GM12878 (cell line): ENCODE measurements at regions not wholly inside any gene's neighbourhood (a gene's known extent, or its start where the extent isn't known, plus 50 kb on each side); places are given as distances from the start of the nearest gene placed in this dataset.

Experiments
- ATAC-seq: fragments of 200-7000 bp; cut with Tn5 transposase; 3 replicates; pipeline ENCODE4 v1.9.1; 2020; ENCODE audit warnings: mild to moderate bottlenecking, moderate library complexity
- BruUV-seq: library from RNA; stranded (reverse); fragments of 400-500 nt; replicated peaks from 2 replicates; lab custom pipeline; 2021; lab: Mats Ljungman, UMichigan
- CTCF ChIA-PET: fragments of 300-600 bp; sonication (Branson Sonifier 250); formaldehyde crosslinking; extraction: SDS; loops from one replicate; lab custom pipeline; 2021; ENCODE audit warnings: inconsistent platforms; lab: Yijun Ruan, JAX
- POLR2A ChIA-PET: fragments of 350-600 bp; formaldehyde crosslinking; extraction: SDS; loops from one replicate; lab custom pipeline; 2021; ENCODE audit warnings: inconsistent platforms; lab: Charles Lee
- RAD21 ChIA-PET: fragments of 300-600 bp; sonication (Branson Sonifier 250); formaldehyde crosslinking; loops from one replicate; lab custom pipeline; 2023; ENCODE audit warnings: antibody characterized with exemption; ENCODE audit not compliant: unreplicated experiment; lab: Charles Lee
- SMC1A ChIA-PET: fragments of 300-600 bp; sonication (Branson Sonifier 250); formaldehyde crosslinking; loops from one replicate; lab custom pipeline; 2023; ENCODE audit not compliant: unreplicated experiment, uncharacterized antibody; lab: Charles Lee
- DNase-seq: peaks from one replicate; pipeline ENCODE4 v3.0.0-alpha.2; 2011; ENCODE audit warnings: low read depth, low spot score
- FAIRE-seq: peaks from 3 replicates; lab custom pipeline; 2011; peaks lifted over from hg19 to GRCh38; lab: Jason Lieb, UNC
- H2AFZ ChIP-seq: 2 replicates; pipeline ENCODE4 v1.6.0; 2011; ENCODE audit warnings: low read depth, low read length, control low read depth; ENCODE audit not compliant: control insufficient read depth
- H3K27ac ChIP-seq: 2 replicates; pipeline ENCODE4 v1.5.1; 2011; ENCODE audit warnings: control low read depth; ENCODE audit not compliant: control insufficient read depth, insufficient read depth
- H3K27me3 ChIP-seq, 2 experiments: replicated peaks in 1 of 2; 2 replicates each; pipeline versions ENCODE4 v1.6.0 to v1.6.1; 2011; ENCODE audit warnings: low read length in 1 of 2; ENCODE audit not compliant: control insufficient read depth in 2 of 2, insufficient read depth in 2 of 2
- H3K36me3 ChIP-seq, 2 experiments: 2 replicates each; pipeline ENCODE4 v1.5.1; 2011; ENCODE audit warnings: low read length in 1 of 2; ENCODE audit not compliant: control insufficient read depth in 2 of 2, insufficient read depth in 2 of 2
- H3K4me1 ChIP-seq: 2 replicates; pipeline ENCODE4 v1.6.1; 2011; ENCODE audit warnings: mild to moderate bottlenecking, low read length, moderate library complexity, mixed read lengths; ENCODE audit not compliant: control insufficient read depth, insufficient read depth
- H3K4me2 ChIP-seq: 2 replicates; pipeline ENCODE4 v1.6.0; 2011; ENCODE audit warnings: control low read depth; ENCODE audit not compliant: control insufficient read depth, insufficient read depth
- H3K4me3 ChIP-seq: fragments of 200-600 bp; sonication (generic); 2 replicates; pipeline ENCODE4 v1.5.1; 2016
- H3K79me2 ChIP-seq: 2 replicates; pipeline ENCODE4 v1.6.0; 2011; ENCODE audit warnings: low read length; ENCODE audit not compliant: control insufficient read depth, insufficient read depth
- H3K9ac ChIP-seq: 2 replicates; pipeline ENCODE4 v1.8.0; 2011; ENCODE audit warnings: low read length, control low read depth, mixed read lengths; ENCODE audit not compliant: control insufficient read depth, insufficient read depth
- H3K9me3 ChIP-seq: replicated peaks from 3 replicates; pipeline ENCODE4 v1.5.1; 2011; ENCODE audit warnings: mild to moderate bottlenecking, low read length; ENCODE audit not compliant: control insufficient read depth, insufficient read depth
- H4K20me1 ChIP-seq: 2 replicates; pipeline ENCODE4 v1.6.0; 2011; ENCODE audit not compliant: control insufficient read depth, insufficient read depth
- BHLHE40 ChIP-seq, 2 experiments: fragments of 450-650 bp in 1 of 2; IDR thresholded peaks; 2 replicates each; pipeline ENCODE4 v1.6.1; 2011 to 2017; ENCODE audit warnings: low read depth in 2 of 2, borderline replicate concordance in 1 of 2, improper control_type of control experiment in 1 of 2, low read length in 1 of 2, mild to moderate bottlenecking in 1 of 2
- CREB1 ChIP-seq: IDR thresholded peaks from 2 replicates; pipeline ENCODE4 v1.6.1; 2012; ENCODE audit warnings: low read depth, mild to moderate bottlenecking, inconsistent platforms
- EGR1 ChIP-seq, 2 experiments: IDR thresholded peaks; 1 replicate in 1 of 2; 2 replicates in 1 of 2; pipeline ENCODE4 v1.6.1; 2011 to 2012; ENCODE audit warnings: low read depth in 2 of 2, low read length in 2 of 2, borderline replicate concordance in 1 of 2, mild to moderate bottlenecking in 1 of 2, moderate library complexity in 1 of 2
- HDAC6 ChIP-seq: fragments of 200-600 bp; sonication (generic); IDR thresholded peaks from one replicate; pipeline ENCODE4 v1.8.0; 2017; ENCODE audit warnings: antibody characterized with exemption; ENCODE audit not compliant: unreplicated experiment
- MTA3 ChIP-seq: IDR thresholded peaks from 2 replicates; pipeline ENCODE4 v1.6.1; 2012; ENCODE audit warnings: low read length, inconsistent platforms, borderline replicate concordance
- NR2F1 ChIP-seq: fragments of 450-650 bp; conservative IDR thresholded peaks from 2 replicates; pipeline ENCODE4 v1.6.1; 2017; ENCODE audit warnings: mild to moderate bottlenecking
- POLR2A ChIP-seq: IDR thresholded peaks from 2 replicates; pipeline ENCODE4 v1.6.1; 2011; ENCODE audit warnings: low read depth, mild to moderate bottlenecking, low read length
- POU2F2 ChIP-seq: IDR thresholded peaks from 3 replicates; pipeline ENCODE4 v1.6.1; 2011; ENCODE audit warnings: low read depth, mild to moderate bottlenecking, low read length, borderline replicate concordance
- RAD21 ChIP-seq: IDR thresholded peaks from 2 replicates; pipeline ENCODE4 v1.6.1; 2011; ENCODE audit warnings: mild to moderate bottlenecking, low read depth, low read length, moderate library complexity; ENCODE audit not compliant: insufficient read depth
- SMARCA5 ChIP-seq: fragments of 450-650 bp; IDR thresholded peaks from 2 replicates; pipeline ENCODE4 v1.6.1; 2017; ENCODE audit warnings: mild to moderate bottlenecking
- SP1 ChIP-seq: IDR thresholded peaks from one replicate; pipeline ENCODE4 v1.6.1; 2011; ENCODE audit warnings: low read depth, low read length
- STAT3 ChIP-seq: IDR thresholded peaks from 2 replicates; pipeline ENCODE4 v1.6.1; 2011; ENCODE audit warnings: low read depth, low read length, improper control_type of control experiment
- TCF3 ChIP-seq: IDR thresholded peaks from 2 replicates; pipeline ENCODE4 v1.6.1; 2012; ENCODE audit warnings: low read depth, mild to moderate bottlenecking, low read length, borderline replicate concordance; ENCODE audit not compliant: insufficient read depth
- ZNF384 ChIP-seq: IDR thresholded peaks from 2 replicates; pipeline ENCODE4 v1.6.1; 2012; ENCODE audit warnings: low read depth, mild to moderate bottlenecking, low read length, improper control_type of control experiment, borderline replicate concordance
- WGBS: methylation state at CpG from one replicate; pipeline ENCODE4 v1.1.6; 2016; ENCODE audit warnings: low lambda C conversion rate; ENCODE audit not compliant: insufficient replicate concordance, insufficient coverage; ENCODE audit errors: missing lambda C conversion rate; 5-methylcytosine and 5-hydroxymethylcytosine counted together
- in situ Hi-C: fragments of 300-500 bp; cut with MboI; formaldehyde crosslinking; loops from 9 replicates; pipeline ENCODE4 v1.14.3; 2018; ENCODE audit warnings: mixed read lengths
- intact Hi-C: fragments of 100-400 bp; cut with micrococcal nuclease; formaldehyde crosslinking; loops from one replicate; pipeline ENCODE4 v1.14.2; 2022; ENCODE audit not compliant: unreplicated experiment
- TF ChIP-seq, protein P1 (sequence below): fragments of 450-650 bp; IDR thresholded peaks from 2 replicates; pipeline ENCODE4 v1.6.1; 2017; ENCODE audit warnings: mild to moderate bottlenecking

DNA sequence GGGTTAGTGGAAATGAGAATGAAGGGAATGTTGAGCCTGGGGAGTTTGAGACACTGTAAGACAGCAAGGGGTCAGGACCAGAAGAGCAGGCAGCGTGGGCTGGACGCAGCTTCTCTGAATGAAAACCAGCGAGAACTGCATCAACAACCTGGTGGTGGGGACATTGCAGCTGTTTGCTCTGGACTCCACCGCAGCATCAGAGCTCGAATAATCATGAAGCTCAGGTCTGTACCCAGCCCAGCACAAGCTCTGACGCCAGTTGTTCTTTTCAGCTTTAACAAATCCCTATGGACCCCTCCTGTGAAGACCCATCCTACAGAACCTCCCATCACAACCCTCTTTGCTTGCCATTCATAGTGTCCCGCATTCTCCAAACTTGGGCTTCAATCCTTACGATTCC, 106.8 kb upstream of the PNPLA4 start:
- Histone ChIP-seq H3K27me3 (no peaks in the 10 kb centered on the region), H3K9me3 (no peaks in the 10 kb centered on the region), H2AFZ (no peak overlapping the region), H4K20me1 (no peaks in the 10 kb centered on the region), H3K9ac (no peak overlapping the region)
- FAIRE-seq (no peak), ATAC-seq (no peak)
- RAD21 ChIA-PET = no interaction called here
- TF ChIP-seq EGR1 (IDR thresholded peaks at IDR 0.05; ENCODE audit: borderline replicate concordance in 1 of 2, low read depth in 2 of 2, low read length in 2 of 2) (no peak), TCF3 (no peak), RAD21 (no peak), SP1 (no peak), POU2F2 (no peak), CREB1 (no peak), POLR2A (no peak), STAT3 (no peak), SMARCA5 (no peak), NR2F1 (no peak), ZNF384 (no peak), MTA3 (no peak), HDAC6 (no peak), BHLHE40 (IDR thresholded peaks at IDR 0.05; ENCODE audit: borderline replicate concordance in 1 of 2, low read depth in 2 of 2, low read length in 1 of 2) (no peak)
- TF ChIP-seq, protein P1, sequence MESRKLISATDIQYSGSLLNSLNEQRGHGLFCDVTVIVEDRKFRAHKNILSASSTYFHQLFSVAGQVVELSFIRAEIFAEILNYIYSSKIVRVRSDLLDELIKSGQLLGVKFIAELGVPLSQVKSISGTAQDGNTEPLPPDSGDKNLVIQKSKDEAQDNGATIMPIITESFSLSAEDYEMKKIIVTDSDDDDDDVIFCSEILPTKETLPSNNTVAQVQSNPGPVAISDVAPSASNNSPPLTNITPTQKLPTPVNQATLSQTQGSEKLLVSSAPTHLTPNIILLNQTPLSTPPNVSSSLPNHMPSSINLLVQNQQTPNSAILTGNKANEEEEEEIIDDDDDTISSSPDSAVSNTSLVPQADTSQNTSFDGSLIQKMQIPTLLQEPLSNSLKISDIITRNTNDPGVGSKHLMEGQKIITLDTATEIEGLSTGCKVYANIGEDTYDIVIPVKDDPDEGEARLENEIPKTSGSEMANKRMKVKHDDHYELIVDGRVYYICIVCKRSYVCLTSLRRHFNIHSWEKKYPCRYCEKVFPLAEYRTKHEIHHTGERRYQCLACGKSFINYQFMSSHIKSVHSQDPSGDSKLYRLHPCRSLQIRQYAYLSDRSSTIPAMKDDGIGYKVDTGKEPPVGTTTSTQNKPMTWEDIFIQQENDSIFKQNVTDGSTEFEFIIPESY = no peak
- TF ChIP-seq, all 136 proteins: peak for 0
- H3K4me2 ChIP-seq = no peak overlapping the region
- in situ Hi-C loops = no loop called here
- H3K79me2 ChIP-seq = no peaks in the 10 kb centered on the region
- CTCF ChIA-PET = no interaction called here
- no peak for DNase-seq
- no peak overlapping the region for H3K27ac ChIP-seq
- SMC1A ChIA-PET = interaction anchor here (0.9 kb wide), 1 partner anchor 1785 kb away, joined by 4 read pairs; no protein-coding TSS in a partner anchor
- H3K4me1 ChIP-seq = no peaks in the 10 kb centered on the region
- intact Hi-C loops = no loop called here
- no peak overlapping the region for H3K4me3 ChIP-seq
- POLR2A ChIA-PET = no interaction called here
- no TSS peak for BruUV-seq
- H3K36me3 ChIP-seq = no peaks in the 10 kb centered on the region
- WGBS = 66% methylated on average over 8 of the region's 8 CpGs
